Activated CD8-positive, alpha-beta memory T cell treated with anti-CD3 and anti-CD28 coated beads for 4 hours (primary cell): ENCODE measurements at regions not wholly inside any gene's neighbourhood (a gene's known extent, or its start where the extent isn't known, plus 50 kb on each side); places are given as distances from the start of the nearest gene placed in this dataset.

ENCODE experiments used
- DNase-seq, 2 donors: peaks; one replicate each; pipeline ENCODE4 v3.0.0-alpha.2; 2020; ENCODE audit warnings: low read depth in 2 of 2

GRCh38 chr4:19888587-19888986, 363.1 kb upstream of the SLIT2 start:
- no peak for DNase-seq

GRCh38 chr4:19883841-19884240, 367.9 kb upstream of the SLIT2 start:
- DNase-seq, result no peak

- DNase-seq, result no peak
These were observed 371.5 kb upstream of the SLIT2 start for GRCh38 chr4:19880206-19880605.

DNA sequence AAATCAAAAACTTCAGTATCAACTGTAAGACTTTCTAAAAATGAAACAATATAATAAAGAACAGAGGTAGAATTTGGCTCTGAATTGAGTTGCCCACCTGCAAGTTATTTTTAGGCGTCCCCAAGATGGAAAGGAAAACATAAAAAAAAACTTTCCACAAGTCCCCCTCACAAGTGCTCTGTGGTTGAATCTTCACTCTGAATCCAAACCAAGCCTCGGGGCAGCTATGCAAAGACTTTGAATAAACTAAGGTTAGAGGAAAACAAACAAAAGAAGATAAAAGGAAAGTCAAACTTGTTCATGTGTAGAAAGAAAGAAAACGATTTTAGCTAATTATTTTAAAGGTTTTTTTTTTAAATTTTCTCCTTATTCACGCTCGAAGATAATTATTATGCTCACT, 372.4 kb upstream of the SLIT2 start:
- no peak for DNase-seq

- no peak for DNase-seq
These were observed 393.7 kb upstream of the SLIT2 start for GRCh38 chr4:19857991-19858390.

- DNase-seq, result no peak
These were observed 394.3 kb upstream of the SLIT2 start for GRCh38 chr4:19857380-19857779.

GRCh38 chr4:19850909-19851308, 400.8 kb upstream of the SLIT2 start:
- DNase-seq, result no peak

- no peak for DNase-seq
These were observed 407.3 kb upstream of the SLIT2 start for GRCh38 chr4:19844446-19844845.

DNA sequence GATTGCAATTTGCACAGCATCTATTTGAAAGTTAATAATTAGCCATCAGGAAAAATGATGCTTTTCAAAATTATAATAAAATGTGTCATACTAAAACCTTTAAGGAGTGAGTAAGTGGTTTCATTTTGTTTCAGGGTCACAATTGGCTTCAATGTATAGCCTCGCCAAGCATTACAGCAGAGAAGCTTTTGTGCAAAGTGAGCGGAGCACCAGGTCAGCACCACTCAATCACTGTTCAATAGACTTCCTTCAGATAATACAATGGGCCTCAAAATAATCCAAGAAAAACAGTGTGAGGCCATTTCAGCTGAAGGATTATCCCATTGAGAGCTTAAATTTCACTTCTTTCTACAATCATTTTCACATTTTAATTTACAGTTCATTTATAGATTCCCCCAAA, 409.2 kb upstream of the SLIT2 start:
- DNase-seq, result no peak

DNA sequence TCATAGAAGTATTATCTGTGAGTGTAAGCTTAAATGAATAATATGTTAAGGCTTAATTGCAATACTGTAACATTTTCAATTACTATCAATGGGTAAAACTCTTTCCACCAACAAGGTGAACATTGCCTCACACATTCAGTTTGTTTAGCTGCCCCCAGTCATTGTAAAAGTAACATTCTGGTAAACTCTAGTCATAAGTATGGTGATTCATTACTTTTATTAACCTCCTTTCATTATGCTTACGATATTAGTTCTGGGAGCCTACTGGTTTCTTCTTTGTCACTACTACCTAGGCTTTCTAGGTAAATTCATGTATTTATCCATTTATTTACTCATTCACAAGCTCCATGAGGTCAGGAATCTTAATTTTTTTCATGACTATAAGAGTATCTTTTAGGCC, 412.8 kb upstream of the SLIT2 start:
- DNase-seq, result no peak

DNA sequence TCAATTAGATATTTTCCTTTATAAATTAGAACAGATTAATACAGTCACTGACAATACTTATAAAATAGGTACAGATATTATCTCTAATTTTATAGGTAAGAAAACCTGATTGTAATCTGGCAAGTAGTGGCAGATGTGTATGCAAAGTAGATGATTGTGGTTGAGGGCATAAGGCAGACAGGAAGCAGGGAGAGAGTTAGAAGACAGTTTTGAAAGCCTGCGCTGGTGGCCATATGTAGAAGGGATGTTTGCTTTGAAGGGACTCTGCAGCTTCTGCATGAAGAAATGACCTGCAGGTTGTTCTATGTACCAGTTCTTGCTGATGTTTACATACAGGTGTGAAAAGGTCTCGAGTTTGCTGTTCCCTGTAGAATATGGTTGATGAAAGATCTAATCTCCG, 416.3 kb upstream of the SLIT2 start:
- no peak for DNase-seq

GRCh38 chr4:19832411-19832810, 419.3 kb upstream of the SLIT2 start:
- DNase-seq, result no peak

GRCh38 chr4:19831644-19832285, 419.9 kb upstream of the SLIT2 start:
- no peak for DNase-seq

DNA sequence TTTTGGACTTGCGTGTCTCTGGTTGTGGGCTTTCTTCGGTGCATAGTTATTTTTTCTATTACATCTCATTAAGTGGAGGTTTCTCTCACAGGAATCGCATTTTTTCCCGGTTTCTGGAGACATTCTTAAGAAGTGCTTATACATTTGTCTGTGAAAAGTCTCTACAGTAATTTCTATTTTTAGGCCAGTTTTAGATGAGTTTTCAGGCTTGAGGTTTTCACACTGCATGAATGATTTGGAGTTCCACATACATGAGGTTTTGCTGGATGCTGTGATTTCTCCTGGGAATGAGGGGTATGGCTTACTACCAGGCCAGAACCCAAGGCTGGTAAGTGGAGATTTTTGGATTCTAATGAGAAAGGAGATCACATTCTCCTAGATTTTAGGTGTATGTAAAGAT, 422.6 kb upstream of the SLIT2 start:
- no peak for DNase-seq

- no peak for DNase-seq
These were observed 427.9 kb upstream of the SLIT2 start for GRCh38 chr4:19823781-19824180.

DNA sequence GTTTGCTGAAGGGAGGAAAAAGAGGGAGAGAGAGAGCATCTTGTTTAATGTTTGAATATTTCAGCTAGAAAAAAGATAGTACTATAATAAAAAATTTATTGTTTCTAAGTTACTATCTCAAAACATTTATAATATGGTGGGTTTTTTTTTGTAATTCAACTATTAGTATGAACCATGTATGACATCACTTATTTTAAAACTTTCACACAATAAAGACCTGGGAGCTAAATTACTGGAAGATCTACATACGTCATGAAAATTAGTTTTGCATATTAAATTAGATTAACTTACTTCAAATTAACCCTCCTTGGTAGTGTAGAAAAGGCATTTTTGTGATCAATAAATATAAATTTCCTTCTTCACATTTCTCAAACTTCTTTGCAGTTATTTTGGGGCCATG, 432.0 kb upstream of the SLIT2 start:
- DNase-seq, result no peak

GRCh38 chr4:19809989-19810388, 441.7 kb upstream of the SLIT2 start:
- DNase-seq, result no peak

DNA sequence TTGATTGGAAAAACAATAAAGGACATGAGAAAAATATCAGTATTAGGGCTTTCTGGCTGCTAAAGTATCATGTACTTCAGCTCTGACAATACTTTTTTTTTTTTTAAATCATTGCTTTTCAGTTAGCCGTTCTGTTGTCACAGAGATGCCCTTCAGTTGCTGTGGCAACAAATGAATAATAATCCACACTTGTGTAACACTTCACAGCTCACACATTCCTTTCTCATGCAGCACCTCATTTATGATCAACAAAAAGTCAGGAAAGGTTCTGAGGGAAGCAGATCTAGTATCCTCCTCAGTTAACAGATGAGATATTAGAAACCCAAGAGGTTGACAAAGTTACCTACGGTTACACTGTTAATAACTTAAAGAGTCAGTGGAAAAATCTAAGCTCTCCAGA, 444.2 kb upstream of the SLIT2 start:
- DNase-seq, result no peak

GRCh38 chr4:19806865-19807264, 444.8 kb upstream of the SLIT2 start:
- DNase-seq, result no peak

- DNase-seq, result no peak
These were observed 448.3 kb upstream of the SLIT2 start for GRCh38 chr4:19803406-19803805.

GRCh38 chr4:19793831-19794230, 457.9 kb upstream of the SLIT2 start:
- DNase-seq, result no peak

DNA sequence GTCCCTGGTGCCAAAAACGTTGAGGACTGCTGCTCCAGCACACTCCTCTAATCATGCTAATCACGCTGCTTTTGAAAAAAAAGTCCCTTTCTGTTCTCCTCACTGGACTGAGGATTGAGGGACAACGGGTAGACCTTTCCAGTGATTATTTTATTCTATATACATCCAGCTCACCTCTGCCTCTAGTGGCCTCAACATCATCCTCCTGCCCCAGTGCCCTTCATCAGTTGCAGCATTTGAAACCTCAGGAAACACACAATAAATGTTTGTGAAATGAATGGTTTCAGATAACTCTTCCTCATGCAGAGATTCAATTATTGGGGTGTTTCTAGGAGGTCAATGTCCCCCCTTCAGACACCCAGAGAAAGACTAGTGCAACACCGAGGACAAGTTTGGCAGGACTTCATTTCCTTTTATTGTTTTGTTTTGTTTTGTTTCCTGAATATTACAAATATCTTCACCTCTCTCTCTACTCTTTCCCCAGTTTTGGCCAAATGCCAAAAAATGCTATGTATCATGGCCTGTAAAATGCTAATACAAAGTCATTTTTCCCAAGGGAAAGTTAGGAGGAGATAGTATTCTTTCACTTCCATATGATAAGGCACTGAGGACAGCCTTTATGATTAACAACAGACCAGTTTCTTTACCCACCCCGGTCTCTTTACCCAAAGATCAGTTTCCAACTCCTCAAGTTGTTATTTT, 460.1 kb upstream of the SLIT2 start:
- no peak for DNase-seq

GRCh38 chr4:19786616-19787015, 465.1 kb upstream of the SLIT2 start:
- DNase-seq, result no peak

- no peak for DNase-seq
These were observed 468.0 kb upstream of the SLIT2 start for GRCh38 chr4:19783667-19784223.
